ENCODE measurements at regions not wholly inside any gene's neighbourhood (a gene's known extent, or its start where the extent isn't known, plus 50 kb on each side); places are given as distances from the start of the nearest gene placed in this dataset.

DNA sequence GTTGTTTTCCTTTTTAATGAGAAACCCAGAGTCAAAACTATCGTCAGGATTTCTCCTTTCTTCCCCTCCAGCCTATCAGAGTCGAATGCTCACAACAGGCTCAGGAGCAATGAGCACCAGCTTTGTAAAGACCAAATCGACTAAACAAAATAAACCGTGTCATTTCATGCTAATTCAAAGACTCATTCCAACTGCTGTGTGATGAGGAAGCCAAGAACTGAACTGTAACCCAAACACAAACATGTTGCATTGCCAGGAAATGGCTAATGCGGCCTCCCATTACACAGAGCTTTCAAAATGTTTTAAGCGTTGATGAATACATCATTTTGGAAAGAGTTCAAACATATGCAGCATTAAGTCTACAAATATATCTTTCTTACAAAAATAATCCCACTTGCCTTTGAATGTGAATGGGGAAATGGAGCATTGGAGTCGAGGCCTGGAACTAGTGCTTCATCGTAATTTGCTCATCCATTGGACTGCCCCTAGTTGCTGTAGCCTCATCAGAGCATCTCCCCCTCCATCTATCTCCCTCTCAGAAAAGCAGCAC is 349.5 kb downstream of the GXYLT1 start:
- H3K4me3 ChIP-seq: no peak overlapping the region
- no peaks in the 10 kb centered on the region for H3K27me3 ChIP-seq
- TF ChIP-seq POLR2A (IDR thresholded peaks at IDR 0.05): no peak
- TF ChIP-seq, protein P1, sequence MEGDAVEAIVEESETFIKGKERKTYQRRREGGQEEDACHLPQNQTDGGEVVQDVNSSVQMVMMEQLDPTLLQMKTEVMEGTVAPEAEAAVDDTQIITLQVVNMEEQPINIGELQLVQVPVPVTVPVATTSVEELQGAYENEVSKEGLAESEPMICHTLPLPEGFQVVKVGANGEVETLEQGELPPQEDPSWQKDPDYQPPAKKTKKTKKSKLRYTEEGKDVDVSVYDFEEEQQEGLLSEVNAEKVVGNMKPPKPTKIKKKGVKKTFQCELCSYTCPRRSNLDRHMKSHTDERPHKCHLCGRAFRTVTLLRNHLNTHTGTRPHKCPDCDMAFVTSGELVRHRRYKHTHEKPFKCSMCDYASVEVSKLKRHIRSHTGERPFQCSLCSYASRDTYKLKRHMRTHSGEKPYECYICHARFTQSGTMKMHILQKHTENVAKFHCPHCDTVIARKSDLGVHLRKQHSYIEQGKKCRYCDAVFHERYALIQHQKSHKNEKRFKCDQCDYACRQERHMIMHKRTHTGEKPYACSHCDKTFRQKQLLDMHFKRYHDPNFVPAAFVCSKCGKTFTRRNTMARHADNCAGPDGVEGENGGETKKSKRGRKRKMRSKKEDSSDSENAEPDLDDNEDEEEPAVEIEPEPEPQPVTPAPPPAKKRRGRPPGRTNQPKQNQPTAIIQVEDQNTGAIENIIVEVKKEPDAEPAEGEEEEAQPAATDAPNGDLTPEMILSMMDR (IDR thresholded peaks at IDR 0.05): no peak
- no peaks in the 10 kb centered on the region for H3K36me3 ChIP-seq
- DNase-seq: no peak
- H3K27ac ChIP-seq: no peak overlapping the region
- intact Hi-C loops (cut with DNase I; ENCODE audit: low total_unique reads): no loop called here
- no peaks in the 10 kb centered on the region for H3K4me1 ChIP-seq
- peaks cover 0 to 5% of the 10 kb centered on the region in 2 donors for H3K9me3 ChIP-seq

DNA sequence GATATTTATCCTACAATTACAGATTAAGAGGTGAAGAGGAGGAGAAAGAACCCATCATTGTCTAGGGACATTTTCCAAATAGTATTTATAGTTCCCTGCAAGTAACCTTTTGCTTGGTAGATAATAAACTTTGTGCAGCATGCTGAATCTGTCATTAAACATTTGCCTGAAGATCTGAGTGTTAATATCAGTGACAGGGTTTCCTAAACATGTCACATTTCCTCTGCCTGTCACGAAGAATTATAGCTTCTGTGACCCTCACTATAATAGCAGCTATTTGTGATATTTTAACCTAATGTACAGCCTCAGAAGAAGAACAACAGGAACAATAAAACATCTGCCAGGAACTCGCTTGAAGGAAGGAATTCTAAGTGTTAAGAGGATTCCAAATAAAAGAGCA is 350.3 kb downstream of the GXYLT1 start:
- TF ChIP-seq, protein P1 (IDR thresholded peaks at IDR 0.05): no peak
- TF ChIP-seq POLR2A (IDR thresholded peaks at IDR 0.05): no peak
- H3K27me3 ChIP-seq: no peaks in the 10 kb centered on the region
- H3K4me3 ChIP-seq: no peak overlapping the region
- H3K27ac ChIP-seq: no peak overlapping the region
- intact Hi-C loops (cut with DNase I; ENCODE audit: low total_unique reads): no loop called here
- H3K36me3 ChIP-seq: no peaks in the 10 kb centered on the region
- DNase-seq: no peak
- H3K4me1 ChIP-seq: no peaks in the 10 kb centered on the region
- peaks cover 0 to 5% of the 10 kb centered on the region in 2 donors for H3K9me3 ChIP-seq

DNA sequence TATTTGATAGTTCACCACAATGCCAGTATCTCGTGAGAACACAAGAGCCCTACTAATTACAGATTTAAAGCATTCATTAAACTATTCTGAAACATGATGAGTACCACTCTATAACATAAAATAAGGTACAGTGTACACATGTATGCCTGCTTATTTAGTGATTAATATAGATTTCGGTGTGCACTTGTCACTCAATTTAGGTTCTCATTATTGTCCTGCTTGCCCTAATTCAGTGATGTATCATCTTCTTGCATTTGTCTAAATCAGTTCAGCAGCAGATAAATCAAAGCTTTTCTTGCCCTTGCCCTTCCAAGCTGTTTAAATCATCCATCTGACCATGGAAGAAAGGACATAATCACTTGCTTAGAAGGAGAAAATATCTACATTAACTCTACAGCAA is 359.7 kb downstream of the GXYLT1 start:
- no peak overlapping the region for H3K4me3 ChIP-seq
- no peaks in the 10 kb centered on the region for H3K4me1 ChIP-seq
- H3K27me3 ChIP-seq: no peaks in the 10 kb centered on the region
- H3K27ac ChIP-seq: no peak overlapping the region
- no peaks in the 10 kb centered on the region for H3K9me3 ChIP-seq
- no peak for DNase-seq
- no peaks in the 10 kb centered on the region for H3K36me3 ChIP-seq
- TF ChIP-seq, protein P1 (IDR thresholded peaks at IDR 0.05): no peak
- no peak for TF ChIP-seq POLR2A (IDR thresholded peaks at IDR 0.05)
- intact Hi-C loops (cut with DNase I; ENCODE audit: low total_unique reads): no loop called here

DNA sequence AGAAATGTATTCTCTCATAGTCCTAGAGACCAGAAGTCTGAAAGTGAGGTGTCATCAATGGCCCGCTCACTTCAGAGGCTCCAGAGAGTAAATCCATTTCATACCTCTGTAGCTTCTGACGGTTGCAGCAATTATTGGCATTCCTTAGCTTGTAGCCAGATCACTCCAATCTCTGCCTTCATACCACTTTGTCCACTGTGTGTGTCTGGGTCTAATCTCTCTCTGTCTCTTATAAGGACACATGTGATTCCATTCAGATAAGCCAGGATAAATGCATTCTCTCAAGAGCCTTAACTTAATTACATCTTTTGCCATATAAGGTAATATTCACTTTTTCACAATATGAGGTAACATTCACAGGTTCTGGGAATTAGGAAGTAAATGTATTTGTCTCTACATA is 365.7 kb downstream of the GXYLT1 start:
- Histone ChIP-seq H3K4me3 (no peak overlapping the region), H3K27ac (no peak overlapping the region), H3K9me3 (no peaks in the 10 kb centered on the region), H3K4me1 (no peaks in the 10 kb centered on the region), H3K36me3 (no peaks in the 10 kb centered on the region), H3K27me3 (no peaks in the 10 kb centered on the region)
- intact Hi-C loops (cut with DNase I; ENCODE audit: low total_unique reads): no loop called here
- DNase-seq: no peak
- no peak for TF ChIP-seq POLR2A (IDR thresholded peaks at IDR 0.05)
- TF ChIP-seq, protein P1 (IDR thresholded peaks at IDR 0.05): no peak

DNA sequence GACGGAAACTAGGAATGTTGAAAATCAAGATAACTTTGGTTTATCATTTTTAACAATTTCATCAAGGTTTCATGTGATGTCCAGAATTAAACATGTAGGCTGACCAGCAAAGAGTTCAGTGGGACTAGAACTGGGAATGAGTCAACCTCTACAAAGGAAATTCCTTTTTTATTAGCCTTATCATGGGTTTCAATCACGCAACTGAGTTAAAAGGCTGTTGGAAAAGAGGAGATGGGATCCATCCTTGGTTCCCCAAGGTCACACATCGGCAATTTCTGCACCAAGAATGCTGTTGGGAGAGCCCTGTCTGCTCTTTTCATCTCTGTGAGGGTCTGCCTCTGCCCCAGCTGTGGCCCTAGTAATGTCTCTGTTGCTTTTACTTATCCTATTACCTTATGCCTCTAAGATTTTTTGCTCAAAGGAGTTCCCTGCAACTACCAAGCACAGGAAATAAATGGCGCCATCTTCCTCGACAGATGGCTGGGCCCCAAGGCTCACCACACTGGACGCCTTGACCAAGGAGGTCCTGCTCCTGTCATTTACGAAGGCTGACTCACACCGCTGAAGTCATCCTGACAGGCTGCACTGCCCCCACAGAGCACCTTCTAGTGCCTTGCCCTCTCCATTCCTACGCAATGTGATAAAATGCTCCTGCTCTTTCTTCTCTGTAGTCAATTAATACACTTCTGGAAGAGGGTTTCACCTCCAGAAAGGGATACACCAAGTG is 367.4 kb downstream of the GXYLT1 start:
- DNase-seq: no peak
- Histone ChIP-seq H3K27me3 (no peaks in the 10 kb centered on the region), H3K36me3 (no peaks in the 10 kb centered on the region), H3K9me3 (no peaks in the 10 kb centered on the region), H3K4me3 (no peak overlapping the region), H3K4me1 (no peaks in the 10 kb centered on the region), H3K27ac (no peak overlapping the region)
- no peak for TF ChIP-seq POLR2A (IDR thresholded peaks at IDR 0.05)
- TF ChIP-seq, protein P1 (IDR thresholded peaks at IDR 0.05): no peak
- intact Hi-C loops (cut with DNase I; ENCODE audit: low total_unique reads): no loop called here

Data from uterus (tissue), 3 donors.